ENCODE measurements at regions not wholly inside any gene's neighbourhood (a gene's known extent, or its start where the extent isn't known, plus 50 kb on each side); places are given as distances from the start of the nearest gene placed in this dataset.

GRCh38 chr10:43885252-43885651 lies 236.6 kb upstream of the ZNF32 start:
- DNase-seq (no peak), ATAC-seq (ENCODE audit: insufficient read depth, low read depth) (no peak)
- no peaks in the 10 kb centered on the region for H3K4me1 ChIP-seq (ENCODE audit: insufficient read depth, low read length)
- no peaks in the 10 kb centered on the region for H4K20me1 ChIP-seq (ENCODE audit: insufficient read depth, low read length)
- no peaks in the 10 kb centered on the region for H3K9me3 ChIP-seq (ENCODE audit: insufficient read depth, low read length, severe bottlenecking)
- no peak overlapping the region for H2AFZ ChIP-seq (ENCODE audit: low read depth, low read length)
- no peaks in the 10 kb centered on the region for H3K36me3 ChIP-seq (ENCODE audit: insufficient read depth, low read length)
- no peak overlapping the region for H3K4me2 ChIP-seq (ENCODE audit: insufficient read depth, low read length)
- no peak overlapping the region for H3K9ac ChIP-seq (ENCODE audit: low read depth, low read length)
- no peak overlapping the region for H3K4me3 ChIP-seq (ENCODE audit: low read depth in 1 of 2, low read length in 2 of 2)
- peaks cover 9% of the 10 kb centered on the region for H3K27me3 ChIP-seq (ENCODE audit: insufficient read depth, low read length, poor library complexity)
- no peak for TF ChIP-seq EZH2 (IDR thresholded peaks at IDR 0.05; ENCODE audit: borderline replicate concordance, low read depth, low read length, severe bottlenecking)
- TF ChIP-seq CTCF (IDR thresholded peaks at IDR 0.05; ENCODE audit: borderline replicate concordance, extremely low read depth, low read length, poor library complexity, severe bottlenecking): no peak
- H3K79me2 ChIP-seq (ENCODE audit: insufficient read depth, low read length): no peaks in the 10 kb centered on the region
- no peak overlapping the region for H3K27ac ChIP-seq (ENCODE audit: low read length)

GRCh38 chr10:43884501-43885105 lies 235.9 kb upstream of the ZNF32 start:
- TF ChIP-seq EZH2 (IDR thresholded peaks at IDR 0.05; ENCODE audit: borderline replicate concordance, low read depth, low read length, severe bottlenecking): no peak
- no peak for TF ChIP-seq CTCF (IDR thresholded peaks at IDR 0.05; ENCODE audit: borderline replicate concordance, extremely low read depth, low read length, poor library complexity, severe bottlenecking)
- Histone ChIP-seq H3K4me2 (ENCODE audit: insufficient read depth, low read length) (no peak overlapping the region), H3K9ac (ENCODE audit: low read depth, low read length) (no peak overlapping the region), H3K27me3 (ENCODE audit: insufficient read depth, low read length, poor library complexity) (peaks cover 9% of the 10 kb centered on the region), H2AFZ (ENCODE audit: low read depth, low read length) (no peak overlapping the region), H3K79me2 (ENCODE audit: insufficient read depth, low read length) (no peaks in the 10 kb centered on the region), H4K20me1 (ENCODE audit: insufficient read depth, low read length) (no peaks in the 10 kb centered on the region), H3K27ac (ENCODE audit: low read length) (no peak overlapping the region), H3K4me3 (ENCODE audit: low read depth in 1 of 2, low read length in 2 of 2) (no peak overlapping the region), H3K36me3 (ENCODE audit: insufficient read depth, low read length) (no peaks in the 10 kb centered on the region), H3K9me3 (ENCODE audit: insufficient read depth, low read length, severe bottlenecking) (no peaks in the 10 kb centered on the region), H3K4me1 (ENCODE audit: insufficient read depth, low read length) (no peaks in the 10 kb centered on the region)
- DNase-seq (no peak), ATAC-seq (ENCODE audit: insufficient read depth, low read depth) (no peak)

- H3K4me3 ChIP-seq (ENCODE audit: low read depth in 1 of 2, low read length in 2 of 2): no peak overlapping the region
- ATAC-seq (ENCODE audit: insufficient read depth, low read depth): no peak
- H3K9ac ChIP-seq (ENCODE audit: low read depth, low read length): no peak overlapping the region
- H3K9me3 ChIP-seq (ENCODE audit: insufficient read depth, low read length, severe bottlenecking): no peaks in the 10 kb centered on the region
- H3K79me2 ChIP-seq (ENCODE audit: insufficient read depth, low read length): no peaks in the 10 kb centered on the region
- TF ChIP-seq CTCF (IDR thresholded peaks at IDR 0.05; ENCODE audit: borderline replicate concordance, extremely low read depth, low read length, poor library complexity, severe bottlenecking): no peak
- TF ChIP-seq EZH2 (IDR thresholded peaks at IDR 0.05; ENCODE audit: borderline replicate concordance, low read depth, low read length, severe bottlenecking): no peak
- H2AFZ ChIP-seq (ENCODE audit: low read depth, low read length): no peak overlapping the region
- H3K27ac ChIP-seq (ENCODE audit: low read length): no peak overlapping the region
- no peaks in the 10 kb centered on the region for H4K20me1 ChIP-seq (ENCODE audit: insufficient read depth, low read length)
- no peaks in the 10 kb centered on the region for H3K4me1 ChIP-seq (ENCODE audit: insufficient read depth, low read length)
- DNase-seq: no peak
- no peak overlapping the region for H3K4me2 ChIP-seq (ENCODE audit: insufficient read depth, low read length)
- H3K36me3 ChIP-seq (ENCODE audit: insufficient read depth, low read length): no peaks in the 10 kb centered on the region
- H3K27me3 ChIP-seq (ENCODE audit: insufficient read depth, low read length, poor library complexity): peaks cover 4% of the 10 kb centered on the region
Measured at GRCh38 chr10:43882711-43883110, 234.0 kb upstream of the ZNF32 start.
